HUDEP-2 (cell line): ENCODE measurements at regions not wholly inside any gene's neighbourhood (a gene's known extent, or its start where the extent isn't known, plus 50 kb on each side); places are given as distances from the start of the nearest gene placed in this dataset.

ENCODE experiments used
- DNase-seq, 76 experiments: peaks; one replicate each; lab custom pipeline; 2025; ENCODE audit not compliant: unreplicated experiment in 76 of 76; lab: John Stamatoyannopoulos, UW

DNA sequence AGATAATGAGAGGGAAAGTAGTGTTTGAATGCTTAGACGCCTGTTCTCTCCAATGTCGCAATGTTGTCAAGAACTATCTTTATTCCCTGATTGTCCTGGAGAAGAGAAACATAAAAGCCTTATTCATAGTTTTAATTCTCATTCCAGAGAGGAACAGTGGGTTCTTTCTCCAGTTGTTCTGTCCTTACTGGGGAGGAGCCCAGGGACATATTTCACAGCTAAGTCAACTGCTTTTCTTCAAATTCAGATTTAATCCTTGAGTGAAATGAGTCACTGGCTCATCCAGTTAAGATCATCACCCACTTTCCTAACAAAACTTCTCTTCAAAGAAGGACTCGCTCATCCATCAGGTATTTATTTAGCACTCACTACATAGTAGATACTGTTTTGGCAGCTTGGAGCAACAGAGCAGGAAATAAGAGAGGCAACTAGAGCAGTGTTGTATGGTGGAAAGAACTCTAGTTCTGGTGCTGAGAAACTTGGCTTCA is 365.7 kb upstream of the USP24 start:
- DNase-seq, result no peak

DNA sequence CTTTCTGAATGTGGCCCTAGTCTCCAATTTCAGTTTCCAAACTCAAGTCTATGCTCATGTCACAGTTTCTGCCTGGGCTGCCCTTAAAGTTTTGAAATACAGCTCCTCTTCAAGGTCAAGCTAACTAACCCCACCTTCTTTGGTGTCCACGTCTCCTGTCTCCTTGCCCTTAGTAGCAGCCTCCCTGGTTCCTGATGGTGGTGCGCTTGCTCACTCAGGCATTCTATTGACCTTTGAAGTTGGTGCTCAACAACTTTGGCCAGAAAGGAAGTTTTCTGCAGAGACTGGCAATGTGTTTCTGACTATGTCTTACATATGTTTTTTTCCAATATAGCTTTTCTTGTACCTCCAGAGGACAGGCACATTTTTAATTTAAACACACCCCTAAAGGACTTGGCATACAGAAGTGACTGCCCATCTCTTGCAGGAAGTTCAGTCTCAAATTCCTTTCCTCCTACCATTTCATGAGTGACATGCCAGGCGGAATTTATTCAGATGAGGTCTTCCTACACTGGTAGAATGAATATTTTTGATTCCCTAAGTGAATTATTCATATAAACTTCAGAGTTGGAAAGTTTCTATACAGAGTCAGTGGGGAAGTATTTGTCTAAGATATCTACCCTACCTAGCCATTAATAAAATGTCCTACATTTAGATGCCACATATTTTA is 364.3 kb upstream of the USP24 start:
- no peak for DNase-seq

DNA sequence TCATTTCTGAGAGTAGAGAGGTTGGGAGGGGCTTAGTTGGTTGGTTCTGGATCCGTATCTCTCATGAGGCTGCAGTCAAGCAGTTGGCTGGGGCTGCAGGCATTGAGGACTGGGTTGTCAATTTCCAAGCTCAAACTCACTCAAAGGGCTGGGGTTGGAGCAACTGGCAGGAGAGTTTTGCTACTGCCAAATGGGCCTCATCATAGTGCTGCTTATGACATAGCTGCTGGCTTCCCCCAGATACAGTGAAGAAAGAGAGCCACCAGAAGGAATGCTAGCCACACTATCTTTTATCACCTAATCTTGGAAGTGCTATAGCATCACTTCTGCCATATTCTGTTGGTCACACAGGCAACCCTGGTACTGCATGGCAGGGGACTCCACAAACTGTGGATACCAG is 363.5 kb upstream of the USP24 start:
- no peak for DNase-seq

DNA sequence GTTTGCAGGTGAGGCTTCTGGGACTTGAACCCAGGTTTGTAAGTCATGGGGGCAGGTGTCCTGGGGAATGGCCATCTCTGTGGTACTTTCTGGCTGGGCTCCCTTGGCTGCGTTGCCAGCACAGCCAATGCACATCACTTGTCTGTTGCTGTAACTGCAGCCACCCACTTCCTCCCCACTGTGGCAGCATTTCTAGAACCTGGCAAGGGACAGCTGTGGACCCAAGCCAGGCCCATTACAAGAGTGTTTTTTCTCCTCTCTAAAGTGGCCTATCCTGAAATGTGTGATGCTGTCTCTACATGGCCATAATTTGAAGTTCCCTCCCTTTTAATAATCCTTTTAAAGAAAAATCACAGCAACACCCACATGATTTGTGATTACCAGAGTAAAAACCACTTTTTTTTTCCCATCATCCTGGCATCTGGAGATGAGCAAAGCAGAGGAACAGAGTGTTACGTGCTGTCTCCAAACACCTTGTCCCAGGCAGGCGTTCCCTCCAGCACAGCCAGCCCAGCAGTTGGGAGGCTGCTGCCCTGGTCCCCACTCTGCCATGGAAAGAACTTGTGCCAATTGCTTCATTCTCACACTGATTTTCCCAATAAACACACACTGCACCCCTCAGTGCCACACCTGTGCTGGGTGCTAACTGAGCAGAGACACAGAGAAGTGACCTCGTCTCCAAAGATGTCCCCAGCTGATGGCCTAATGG is 360.6 kb upstream of the USP24 start:
- DNase-seq, result no peak

DNA sequence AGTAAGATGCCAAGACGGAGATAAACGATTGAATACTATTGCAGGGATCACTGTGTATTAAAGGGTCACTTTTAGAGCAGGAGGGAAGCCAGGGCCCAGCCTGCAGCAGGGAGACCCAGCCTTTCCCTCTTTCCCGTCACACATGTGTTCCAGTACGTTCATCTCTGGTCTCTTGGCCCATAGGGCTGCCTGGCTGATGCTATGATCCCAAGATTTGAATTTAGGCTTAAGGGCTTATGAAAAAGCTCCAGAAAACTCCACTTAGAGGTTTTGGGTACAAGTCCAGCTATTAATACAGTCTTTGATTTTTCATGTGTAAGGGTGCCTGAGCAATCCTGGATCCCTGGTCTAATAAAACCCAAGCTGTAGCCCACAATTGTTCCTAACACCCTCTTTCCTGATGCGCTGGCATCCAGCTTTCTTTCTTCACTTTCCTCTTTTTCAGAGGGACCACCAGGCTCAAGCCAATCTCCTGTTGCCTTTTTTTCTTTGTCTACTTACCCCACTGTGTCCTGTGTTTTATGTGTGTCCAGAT is 359.6 kb upstream of the USP24 start:
- DNase-seq, result no peak

DNA sequence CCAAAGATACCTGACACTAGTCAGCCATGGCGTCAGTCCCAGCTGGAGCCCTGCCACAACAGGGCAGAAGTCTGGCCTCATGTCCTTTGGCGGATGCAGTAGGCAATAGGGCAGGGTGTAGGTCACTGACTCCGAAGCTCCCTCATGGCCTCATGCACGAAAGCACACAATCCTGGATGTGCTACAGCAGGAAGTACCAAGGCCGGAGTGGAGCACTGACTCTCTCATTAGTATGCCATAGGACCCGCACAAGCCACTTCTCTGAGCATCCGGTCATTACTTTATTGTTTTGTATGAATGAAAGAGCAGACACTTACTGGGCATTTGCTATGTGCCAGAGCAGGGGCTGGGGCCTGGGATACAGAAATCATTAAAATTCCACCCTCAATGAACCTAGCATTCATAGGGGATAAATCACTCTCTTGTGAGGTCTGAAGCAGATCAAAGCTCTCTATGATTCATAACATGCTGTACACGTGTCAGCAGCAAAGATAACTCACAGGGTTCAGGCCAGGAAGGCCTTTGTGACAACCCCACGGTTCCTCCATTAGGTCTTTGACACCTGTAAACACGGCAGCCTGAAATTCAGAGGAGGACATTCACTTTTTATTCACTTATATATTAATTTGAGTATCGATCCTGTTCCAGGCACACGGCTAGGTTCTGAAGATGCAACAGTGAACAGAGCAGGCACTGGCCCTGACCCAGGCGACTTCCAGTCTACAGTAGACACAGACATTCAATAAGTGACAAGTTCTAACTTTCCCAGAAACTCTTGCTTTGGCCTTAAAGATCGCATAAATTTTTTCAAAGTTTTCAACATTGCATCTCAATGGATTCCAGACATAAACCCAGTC is 357.9 kb upstream of the USP24 start:
- DNase-seq, result no peak

DNA sequence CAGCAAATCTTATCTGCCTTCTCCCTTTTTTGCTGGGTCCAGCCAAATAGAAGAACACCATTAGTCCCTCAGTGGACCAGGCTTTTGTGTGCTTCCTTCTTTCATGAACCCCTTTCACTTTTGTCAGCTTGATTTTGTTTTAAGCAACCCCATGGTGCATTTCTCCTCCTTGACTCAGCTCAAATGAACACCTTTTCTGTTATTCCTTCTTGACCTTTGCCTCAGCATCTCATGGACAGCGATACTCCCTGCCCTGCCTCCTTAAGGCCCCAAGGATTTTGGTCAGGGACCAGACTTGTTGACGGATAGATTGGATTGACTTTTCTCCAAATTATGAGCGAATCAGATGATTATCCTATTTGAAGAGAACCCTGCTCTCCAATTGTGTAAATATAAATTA is 356.6 kb upstream of the USP24 start:
- no peak for DNase-seq

DNA sequence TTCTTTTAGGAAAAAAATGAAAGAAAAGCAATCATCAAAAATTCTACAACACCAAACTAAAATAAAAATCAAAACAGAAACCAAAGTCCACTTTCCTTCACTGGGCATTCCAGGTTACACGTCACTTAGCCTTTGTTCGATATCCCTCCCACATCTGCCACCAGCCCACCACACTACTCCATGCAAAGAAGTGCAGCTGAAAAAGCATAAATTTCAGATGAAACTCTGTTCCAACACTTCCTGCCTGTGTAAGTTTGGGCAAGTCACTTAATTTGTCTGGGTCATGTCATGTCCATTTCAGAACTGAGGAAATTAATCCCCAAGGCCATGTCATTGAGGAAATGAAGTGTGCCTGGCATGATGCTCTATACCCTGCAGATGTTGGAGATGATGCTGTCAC is 354.3 kb upstream of the USP24 start:
- no peak for DNase-seq

DNA sequence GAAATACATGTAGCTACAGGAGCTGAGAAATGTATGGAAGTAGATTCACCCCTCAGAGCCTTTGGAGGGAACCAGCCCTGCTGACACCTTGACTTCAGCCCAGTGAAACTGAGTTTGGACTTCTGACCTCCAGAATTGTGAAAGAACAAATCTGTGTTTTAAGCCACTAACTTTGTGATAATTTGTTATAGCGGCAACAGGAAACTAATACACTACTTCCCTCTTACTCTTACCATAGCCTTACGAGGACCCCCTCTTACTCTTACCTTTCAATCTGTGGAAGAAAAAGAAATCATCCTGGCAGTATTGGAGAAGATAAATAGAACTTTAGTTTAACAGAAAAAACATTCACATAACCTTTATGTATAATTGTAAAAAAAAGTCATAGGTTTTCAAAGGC is 353.6 kb upstream of the USP24 start:
- DNase-seq, result no peak

DNA sequence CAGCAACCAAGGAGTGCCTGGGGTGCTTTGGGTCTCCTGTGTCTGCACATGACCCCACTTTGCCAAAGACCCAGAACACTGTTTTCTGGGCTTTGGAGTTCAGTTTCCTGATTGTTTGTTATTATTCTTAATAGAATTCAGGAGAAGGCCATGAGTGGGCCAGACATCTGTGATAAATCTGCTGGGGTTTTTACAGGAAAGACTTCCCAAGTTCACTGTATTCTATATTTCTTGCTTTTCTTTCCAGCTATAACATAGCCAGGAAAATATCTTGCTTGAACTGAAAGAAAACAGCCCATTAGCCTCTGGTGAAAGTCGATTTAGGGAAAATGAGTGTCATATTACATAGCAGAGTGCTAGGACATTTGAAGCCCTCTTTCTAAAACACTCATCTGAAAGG is 345.1 kb upstream of the USP24 start:
- no peak for DNase-seq

DNA sequence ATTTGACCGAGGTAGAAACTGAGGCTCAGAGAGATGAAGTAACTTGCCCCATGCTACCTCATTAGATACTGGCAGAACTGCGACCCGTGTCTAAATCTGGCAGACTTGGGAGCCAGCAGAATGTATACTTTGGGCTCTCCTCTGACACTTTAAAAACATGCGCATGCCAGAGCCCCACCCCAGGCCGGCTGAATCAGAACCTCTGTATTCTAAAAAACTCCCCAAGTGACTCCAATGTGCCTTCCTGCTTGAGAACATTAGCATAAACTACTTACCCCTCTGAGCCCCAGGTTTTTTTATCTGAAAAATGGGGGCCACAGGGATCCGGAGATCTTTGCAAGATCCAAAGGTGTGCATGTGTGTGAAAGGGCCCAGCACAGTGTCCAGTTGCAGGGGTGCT is 344.7 kb upstream of the USP24 start:
- DNase-seq, result no peak

DNA sequence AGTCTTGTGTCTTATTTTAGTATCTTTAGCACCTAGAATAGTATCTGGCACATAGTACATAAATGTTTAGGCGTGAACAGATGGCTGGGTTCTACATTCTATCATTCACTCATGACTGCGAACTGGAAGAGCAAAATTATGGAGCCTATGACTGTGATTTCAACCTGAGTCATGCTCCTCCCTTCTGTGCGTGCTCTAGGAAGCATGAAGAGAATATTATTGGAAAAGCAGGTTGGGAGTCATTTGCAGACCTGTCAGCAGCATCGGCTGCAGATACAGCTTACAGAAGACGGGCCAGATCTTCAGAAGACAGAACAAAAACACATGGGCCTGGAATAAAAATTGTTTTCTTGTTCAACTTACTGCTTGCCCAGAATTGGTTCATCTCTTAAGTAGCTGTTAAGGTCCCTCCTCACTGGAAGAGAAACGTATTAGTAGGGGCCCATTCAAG is 344.0 kb upstream of the USP24 start:
- DNase-seq, result no peak

DNA sequence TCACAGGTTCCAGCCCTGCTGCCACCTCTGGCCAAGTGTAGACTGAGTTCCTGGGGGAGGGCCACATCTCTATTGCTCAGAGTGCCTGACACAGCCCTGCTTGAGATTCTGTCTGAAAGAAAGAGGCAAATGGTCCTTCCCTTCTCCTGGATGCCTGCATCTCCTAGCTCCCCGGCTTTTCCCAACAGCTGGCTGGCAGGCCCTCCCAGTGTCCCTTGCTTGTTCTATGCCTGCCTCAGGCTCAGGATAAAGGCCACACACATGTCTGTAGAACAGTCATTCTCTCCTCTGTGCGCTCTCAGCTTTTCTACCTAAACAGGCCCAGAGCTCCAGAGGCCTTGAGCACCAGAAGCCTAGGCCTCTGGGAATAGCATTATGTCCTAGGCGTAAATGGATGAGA is 343.4 kb upstream of the USP24 start:
- no peak for DNase-seq

DNA sequence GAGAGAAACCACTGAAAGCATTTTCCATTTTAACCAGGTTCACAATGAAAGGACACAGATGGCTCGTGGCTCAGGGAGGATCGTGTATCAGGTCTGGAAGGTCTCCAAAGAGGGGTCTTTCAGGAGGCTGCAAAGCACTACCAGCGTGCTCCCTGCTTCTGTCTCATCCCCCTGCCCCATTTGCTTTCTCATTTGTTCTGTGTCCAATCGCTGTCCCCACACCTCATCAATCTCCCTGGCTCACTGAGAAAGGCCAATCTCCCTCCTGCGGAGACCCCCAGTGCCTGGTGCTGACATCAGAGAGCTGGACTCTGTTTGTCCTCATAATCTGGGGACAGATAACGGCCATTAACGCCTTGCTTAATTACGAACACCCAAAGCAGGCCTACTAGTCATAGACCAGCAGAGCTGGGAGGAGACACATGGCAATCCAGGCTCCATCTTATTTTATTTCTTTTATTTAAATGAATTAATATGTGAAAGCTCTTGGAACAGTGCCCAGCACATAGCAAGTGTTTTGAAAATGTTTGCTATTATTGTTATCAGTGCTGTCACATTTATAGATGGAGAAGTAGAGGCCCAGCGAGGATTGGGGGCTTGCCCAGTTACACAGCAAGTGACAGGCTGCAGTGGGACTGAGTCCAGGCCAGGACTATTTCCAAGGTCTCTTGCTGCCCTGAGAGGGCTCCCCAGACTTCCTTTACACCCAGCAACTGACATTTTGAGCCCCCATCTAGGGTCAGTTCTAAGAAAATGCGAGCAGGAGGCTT is 341.0 kb upstream of the USP24 start:
- DNase-seq, result no peak

DNA sequence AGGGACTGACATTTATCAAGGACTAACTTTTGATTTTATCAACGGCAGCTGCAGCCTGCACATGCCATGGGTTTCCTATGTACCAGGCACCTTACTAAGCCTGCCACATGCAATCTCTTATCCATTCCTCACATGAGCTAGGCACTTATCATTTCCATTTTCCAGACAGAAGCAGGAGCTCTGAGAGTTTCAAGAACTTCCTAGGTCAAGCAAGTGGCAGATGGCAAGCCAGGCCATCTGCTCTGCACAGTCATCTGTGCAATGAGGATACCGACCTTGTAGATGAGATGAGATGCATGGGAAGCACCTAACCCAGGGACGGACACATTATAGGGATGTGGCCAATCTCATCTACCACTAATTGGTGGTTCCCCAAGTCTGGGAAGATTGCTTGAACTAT is 339.4 kb upstream of the USP24 start:
- DNase-seq, result no peak

DNA sequence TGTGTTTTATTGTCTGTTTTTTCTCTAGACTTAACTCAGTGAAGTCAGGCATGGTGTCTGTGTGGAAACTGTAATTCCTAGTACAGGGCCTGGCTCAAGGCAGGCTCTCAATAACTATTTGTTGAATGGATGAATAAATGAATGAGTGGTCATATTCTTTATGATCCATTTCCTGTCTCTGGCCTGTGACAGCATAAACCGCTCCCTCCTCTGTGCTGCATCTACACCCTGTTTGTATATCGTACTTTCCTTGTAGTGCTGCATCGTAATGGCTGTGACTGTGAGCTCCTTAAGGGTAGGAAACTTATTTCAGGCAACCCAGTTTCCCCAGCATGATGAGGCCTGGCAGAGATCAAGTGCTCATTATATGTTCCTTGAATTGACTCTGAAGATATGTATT is 337.5 kb upstream of the USP24 start:
- no peak for DNase-seq

DNA sequence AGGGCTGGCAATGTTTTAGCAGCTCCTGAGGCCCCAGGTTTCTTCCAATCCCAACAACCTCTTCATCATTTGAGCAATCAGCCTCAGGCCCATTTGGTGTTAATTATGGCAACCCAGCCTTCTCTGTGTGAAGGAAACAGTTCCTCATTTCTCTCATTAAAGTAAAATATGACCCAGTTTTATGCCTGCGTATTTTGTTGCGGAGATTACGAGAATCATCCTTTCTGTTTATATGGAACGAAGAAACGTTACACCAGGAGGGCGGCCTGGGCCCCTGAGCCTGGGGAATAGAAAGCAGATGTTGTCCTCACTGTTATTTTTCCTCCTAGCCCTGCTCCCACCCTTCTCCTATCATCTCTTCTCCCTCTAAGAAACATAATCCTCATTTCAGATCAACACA is 332.2 kb upstream of the USP24 start:
- DNase-seq, result no peak

DNA sequence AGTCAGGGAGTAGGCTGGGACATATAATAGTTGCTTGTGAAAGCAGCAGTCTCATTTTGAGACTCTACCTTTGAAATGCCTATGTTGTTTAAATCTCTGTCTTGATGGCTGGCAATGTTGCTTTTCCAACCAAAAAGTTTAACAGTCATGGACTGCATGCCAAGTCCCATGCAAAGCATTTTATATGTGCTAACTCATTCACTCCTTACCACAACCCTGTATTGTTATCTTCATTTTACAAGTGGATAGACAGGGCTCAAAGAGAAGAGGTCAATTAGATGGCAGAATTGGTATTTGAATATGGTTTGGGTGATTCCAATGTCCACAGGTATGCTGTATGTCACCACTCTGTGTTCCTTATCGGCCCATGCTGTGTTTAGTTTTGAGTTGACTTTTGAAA is 331.4 kb upstream of the USP24 start:
- DNase-seq, result no peak

DNA sequence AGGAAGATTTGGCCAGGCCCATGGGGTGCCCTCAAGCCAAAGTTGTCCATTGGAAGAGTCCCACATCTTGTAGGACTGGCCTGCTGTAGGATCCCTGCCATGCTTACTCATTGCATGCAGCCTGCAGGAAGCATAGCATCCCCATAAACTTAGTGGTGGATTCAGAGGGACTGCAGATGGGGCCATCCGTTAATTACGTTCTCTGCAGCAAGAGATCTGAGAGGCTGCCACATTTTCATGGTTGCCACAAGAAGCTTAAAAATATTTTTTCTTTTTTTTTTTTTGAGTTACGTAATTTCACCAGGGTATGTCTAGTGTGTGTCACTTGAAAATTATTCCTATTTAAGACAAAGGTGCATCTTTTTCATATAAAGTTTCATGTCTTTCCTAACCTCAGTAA is 329.7 kb upstream of the USP24 start:
- no peak for DNase-seq

DNA sequence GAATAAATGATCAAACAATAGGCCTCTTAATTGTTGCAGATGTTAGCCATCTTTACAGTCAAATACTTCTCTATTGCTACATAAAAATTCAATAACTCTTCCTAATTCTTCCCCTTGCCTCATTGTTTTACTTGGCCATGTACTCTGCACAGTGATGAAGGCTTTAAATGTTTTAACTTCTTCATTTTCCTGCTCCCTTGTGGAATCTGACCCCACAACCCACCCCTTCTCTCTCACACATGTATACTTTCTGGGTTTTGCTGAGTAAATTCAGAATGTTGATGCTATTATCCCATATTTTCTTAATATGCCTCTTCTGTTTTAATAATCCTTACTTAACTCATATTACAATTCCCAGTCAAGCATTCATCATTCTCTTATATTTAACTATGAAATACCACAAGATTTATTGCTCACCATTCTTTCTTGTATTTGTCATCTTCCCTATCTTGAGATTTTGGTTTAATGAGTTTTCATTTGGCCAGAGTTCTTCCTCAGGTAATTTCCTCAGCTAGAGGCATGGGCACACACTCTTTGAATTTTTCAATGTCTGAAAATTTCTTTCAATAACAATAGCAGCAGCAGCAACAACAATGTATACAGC is 327.8 kb upstream of the USP24 start:
- DNase-seq, result no peak
